Left cardiac atrium (tissue), 4 donors: ENCODE measurements at regions not wholly inside any gene's neighbourhood (a gene's known extent, or its start where the extent isn't known, plus 50 kb on each side); places are given as distances from the start of the nearest gene placed in this dataset.

Experiments used
- ATAC-seq, 2 donors: fragments of 200-7000 bp; cut with Tn5 transposase; one replicate each; pipeline ENCODE4 v1.9.1; 2020; ENCODE audit warnings: mild to moderate bottlenecking in 2 of 2, moderate library complexity in 2 of 2
- DNase-seq: peaks from one replicate; pipeline ENCODE4 v3.0.0-alpha.2; 2020
- intact Hi-C, 2 donors: fragments of 100-400 bp; cut with DNase I; formaldehyde crosslinking; loops; one replicate each; pipeline versions ENCODE4 v1.14.1 to v1.15.1; 2022 to 2023
- donor health status: DM: no; HTN: yes; CAD: no.
- donor health status: DM: no; HTN: yes; CAD: no; lungs with severe emphysema.
- donor health status: DM: yes; HTN: yes; CAD: no.
- donor health status: Dilated cardiomyopathy.

- no peak for ATAC-seq
- no peak for DNase-seq
- intact Hi-C loops = no loop called here
Observed at GRCh38 chr16:51409001-51409675, 258.1 kb upstream of the SALL1 start.

DNA sequence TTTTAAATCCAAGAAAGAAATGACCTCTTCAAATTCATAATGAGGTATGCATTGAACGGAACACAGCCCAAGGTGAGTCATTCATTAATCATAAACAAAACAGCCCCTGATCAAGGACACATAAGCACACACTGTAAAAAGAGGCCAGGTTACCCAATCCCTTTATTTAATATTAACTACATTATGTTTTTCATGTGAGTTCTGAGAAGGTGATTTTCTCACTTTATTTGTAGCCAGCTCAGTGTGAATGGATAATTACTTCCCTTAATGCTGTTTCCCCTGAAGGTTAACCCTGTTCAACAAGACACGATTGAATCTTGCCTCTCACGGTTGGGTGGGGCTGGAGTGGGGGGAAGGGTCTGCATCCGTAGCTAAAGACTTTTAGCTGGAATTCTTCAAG is 257.3 kb upstream of the SALL1 start:
- intact Hi-C loops = no loop called here
- DNase-seq (no peak), ATAC-seq (no peak)

- no peak for ATAC-seq
- no peak for DNase-seq
- intact Hi-C loops = no loop called here
Observed at GRCh38 chr16:51407921-51408320, 256.9 kb upstream of the SALL1 start.

DNA sequence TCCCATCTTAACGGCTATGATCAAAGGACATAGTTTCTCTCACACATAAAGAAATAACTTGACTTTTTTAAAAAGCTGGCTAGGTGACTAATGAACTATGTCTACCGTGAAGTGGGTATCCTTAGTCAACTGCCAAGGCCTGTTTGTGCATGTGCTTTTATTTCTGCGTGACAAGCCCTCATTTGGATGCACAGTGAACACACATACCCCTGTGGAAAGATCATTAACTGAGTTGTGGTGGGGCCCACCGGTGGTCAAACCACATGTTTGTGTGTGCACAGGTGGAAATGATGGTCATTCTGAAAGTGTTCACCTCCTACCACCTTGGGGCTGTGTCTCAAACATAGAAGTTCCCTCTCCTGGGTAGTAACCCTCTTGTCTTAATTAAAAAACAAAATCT is 256.1 kb upstream of the SALL1 start:
- intact Hi-C loops = no loop called here
- ATAC-seq (no peak), DNase-seq (no peak)

- intact Hi-C loops = no loop called here
- no peak for ATAC-seq
- no peak for DNase-seq
Observed at GRCh38 chr16:51405361-51405760, 254.3 kb upstream of the SALL1 start.

GRCh38 chr16:51404386-51404785 is 253.3 kb upstream of the SALL1 start:
- intact Hi-C loops = no loop called here
- ATAC-seq (no peak), DNase-seq (no peak)

DNA sequence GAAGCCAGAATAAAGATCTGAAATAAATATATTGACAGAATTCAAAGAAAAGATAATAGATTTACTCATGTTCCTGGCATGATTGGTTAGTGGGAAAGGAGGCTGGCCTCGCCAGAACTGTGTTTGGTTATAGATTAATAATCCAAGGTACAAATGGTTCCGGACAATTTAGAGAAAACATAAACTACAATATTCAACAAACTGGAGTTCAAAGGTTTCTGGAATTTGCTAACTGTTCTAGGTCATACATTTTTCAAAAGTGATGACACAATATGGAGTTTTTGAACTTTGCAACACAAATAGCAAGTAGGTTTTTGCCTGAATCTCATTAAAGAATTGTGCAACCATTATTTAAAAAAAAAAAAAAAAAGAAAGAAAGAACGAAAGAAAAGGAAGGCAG is 251.7 kb upstream of the SALL1 start:
- intact Hi-C loops = no loop called here
- ATAC-seq (no peak), DNase-seq (no peak)

GRCh38 chr16:51402298-51402697 is 251.2 kb upstream of the SALL1 start:
- intact Hi-C loops = no loop called here
- DNase-seq (no peak), ATAC-seq (no peak)

GRCh38 chr16:51401673-51402072 is 250.6 kb upstream of the SALL1 start:
- ATAC-seq (no peak), DNase-seq (no peak)
- intact Hi-C loops = no loop called here

GRCh38 chr16:51399908-51400670 is 249.0 kb upstream of the SALL1 start:
- intact Hi-C loops = no loop called here
- ATAC-seq (no peak), DNase-seq (no peak)

- intact Hi-C loops = no loop called here
- DNase-seq = no peak
- no peak for ATAC-seq
Observed at GRCh38 chr16:51394421-51394820, 243.4 kb upstream of the SALL1 start.

GRCh38 chr16:51393381-51394005 is 242.4 kb upstream of the SALL1 start:
- no peak for ATAC-seq
- intact Hi-C loops = no loop called here
- DNase-seq = no peak

GRCh38 chr16:51392521-51393187 is 241.6 kb upstream of the SALL1 start:
- ATAC-seq (peak; percentile 54 to 65), DNase-seq (peak; percentile 22)
- intact Hi-C loops = no loop called here

GRCh38 chr16:51391798-51392511 is 240.9 kb upstream of the SALL1 start:
- ATAC-seq (no peak), DNase-seq (no peak)
- intact Hi-C loops = no loop called here

GRCh38 chr16:51390877-51391276 is 239.8 kb upstream of the SALL1 start:
- ATAC-seq (no peak), DNase-seq (no peak)
- intact Hi-C loops = no loop called here

DNA sequence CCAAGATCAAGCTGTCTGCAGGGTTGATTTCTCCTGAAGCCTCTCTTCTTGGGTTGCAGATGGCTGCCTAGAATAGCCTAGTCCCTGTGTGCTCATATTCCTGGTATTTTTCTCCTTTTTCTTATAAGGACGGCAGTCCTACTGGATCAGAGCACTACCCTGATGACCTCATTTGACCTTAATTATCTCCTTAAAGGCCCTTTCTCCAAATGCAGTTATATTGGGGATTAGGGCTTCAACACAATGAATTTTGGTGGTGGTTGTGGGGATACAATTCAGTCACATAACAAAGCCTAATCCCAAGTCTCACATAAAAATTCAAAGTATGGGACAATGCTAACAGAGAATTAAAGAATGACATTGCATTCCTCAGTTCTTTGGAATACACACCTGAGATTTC is 238.8 kb upstream of the SALL1 start:
- no peak for ATAC-seq

GRCh38 chr16:51388516-51388951 is 237.5 kb upstream of the SALL1 start:
- intact Hi-C loops = no loop called here
- DNase-seq (no peak), ATAC-seq (no peak)

More for the DNA sequence above, 238.8 kb upstream of the SALL1 start:
- no peak for DNase-seq
- intact Hi-C loops = no loop called here

DNA sequence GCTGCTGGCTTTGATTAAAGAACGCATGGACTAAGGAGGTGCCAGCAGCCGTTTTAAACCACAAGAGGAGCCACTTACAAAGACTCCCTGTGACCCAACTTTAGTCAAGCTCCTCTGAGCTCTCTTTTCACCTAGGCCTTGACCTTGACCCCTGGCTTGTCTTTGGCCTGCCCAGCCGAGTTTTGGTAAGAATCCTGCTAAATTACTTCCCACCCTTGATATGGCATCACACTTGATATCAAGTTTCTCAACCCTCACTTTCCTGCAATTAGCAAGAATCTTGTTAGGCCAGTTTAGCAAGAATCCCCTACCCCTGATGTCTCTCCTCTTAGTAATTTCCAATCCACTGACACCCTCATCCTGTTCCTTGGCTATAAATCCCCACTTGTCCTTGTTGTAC is 232.8 kb upstream of the SALL1 start:
- intact Hi-C loops = no loop called here
- DNase-seq = no peak
- no peak for ATAC-seq

DNA sequence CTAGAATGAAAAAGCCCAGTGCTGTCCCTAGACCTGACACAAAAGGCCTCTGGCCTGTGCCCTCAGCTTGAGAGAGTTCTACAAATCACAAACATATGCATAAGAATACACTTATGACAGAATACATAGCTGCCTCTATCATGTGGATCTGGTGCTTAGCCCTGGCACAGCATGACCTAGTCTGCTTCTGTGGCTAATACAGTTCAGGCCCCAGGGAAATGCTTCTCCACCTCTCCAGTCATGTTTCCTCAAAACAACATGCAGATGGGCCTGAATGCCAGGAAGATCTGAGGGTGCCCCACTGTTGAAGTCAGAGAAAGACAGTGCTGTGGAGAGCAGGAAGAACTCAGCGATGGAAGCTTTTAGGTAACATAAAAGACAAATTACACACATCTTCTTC is 231.9 kb upstream of the SALL1 start:
- intact Hi-C loops = no loop called here
- DNase-seq = no peak
- ATAC-seq = no peak
